ENCODE measurements at regions not wholly inside any gene's neighbourhood (a gene's known extent, or its start where the extent isn't known, plus 50 kb on each side); places are given as distances from the start of the nearest gene placed in this dataset.

DNA sequence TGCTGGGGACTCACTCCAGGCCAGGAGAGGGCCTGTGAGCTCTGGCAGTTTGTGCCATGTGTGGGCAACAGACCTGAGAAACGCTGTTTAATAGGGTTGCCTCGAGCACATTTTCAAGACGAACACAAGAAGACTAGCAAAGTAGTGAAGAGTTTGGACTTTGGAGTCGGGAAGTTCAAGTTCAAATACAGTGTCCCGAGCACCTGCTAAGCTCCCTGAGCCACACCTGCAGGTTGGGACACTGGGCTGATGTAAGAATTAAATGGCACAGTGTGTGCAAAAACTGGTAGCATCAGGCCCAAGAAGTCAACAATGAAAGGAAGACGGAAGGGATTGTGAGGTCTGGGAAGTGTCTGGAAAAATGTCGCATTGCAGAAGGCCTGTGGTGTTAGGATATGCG, 112.8 kb upstream of the PABPC3 start:
- TF ChIP-seq, protein P1, sequence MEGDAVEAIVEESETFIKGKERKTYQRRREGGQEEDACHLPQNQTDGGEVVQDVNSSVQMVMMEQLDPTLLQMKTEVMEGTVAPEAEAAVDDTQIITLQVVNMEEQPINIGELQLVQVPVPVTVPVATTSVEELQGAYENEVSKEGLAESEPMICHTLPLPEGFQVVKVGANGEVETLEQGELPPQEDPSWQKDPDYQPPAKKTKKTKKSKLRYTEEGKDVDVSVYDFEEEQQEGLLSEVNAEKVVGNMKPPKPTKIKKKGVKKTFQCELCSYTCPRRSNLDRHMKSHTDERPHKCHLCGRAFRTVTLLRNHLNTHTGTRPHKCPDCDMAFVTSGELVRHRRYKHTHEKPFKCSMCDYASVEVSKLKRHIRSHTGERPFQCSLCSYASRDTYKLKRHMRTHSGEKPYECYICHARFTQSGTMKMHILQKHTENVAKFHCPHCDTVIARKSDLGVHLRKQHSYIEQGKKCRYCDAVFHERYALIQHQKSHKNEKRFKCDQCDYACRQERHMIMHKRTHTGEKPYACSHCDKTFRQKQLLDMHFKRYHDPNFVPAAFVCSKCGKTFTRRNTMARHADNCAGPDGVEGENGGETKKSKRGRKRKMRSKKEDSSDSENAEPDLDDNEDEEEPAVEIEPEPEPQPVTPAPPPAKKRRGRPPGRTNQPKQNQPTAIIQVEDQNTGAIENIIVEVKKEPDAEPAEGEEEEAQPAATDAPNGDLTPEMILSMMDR (IDR thresholded peaks at IDR 0.05; ENCODE audit: low read length) = no peak
- TF ChIP-seq EZH2 (optimal IDR thresholded peaks at IDR 0.05; ENCODE audit: low read depth, low read length) = no peak
- no peak for TF ChIP-seq EZH2phosphoT487 (IDR thresholded peaks at IDR 0.05; ENCODE audit: low read length)

Data from MM.1S (cell line).